ENCODE measurements at regions not wholly inside any gene's neighbourhood (a gene's known extent, or its start where the extent isn't known, plus 50 kb on each side); places are given as distances from the start of the nearest gene placed in this dataset.

DNA sequence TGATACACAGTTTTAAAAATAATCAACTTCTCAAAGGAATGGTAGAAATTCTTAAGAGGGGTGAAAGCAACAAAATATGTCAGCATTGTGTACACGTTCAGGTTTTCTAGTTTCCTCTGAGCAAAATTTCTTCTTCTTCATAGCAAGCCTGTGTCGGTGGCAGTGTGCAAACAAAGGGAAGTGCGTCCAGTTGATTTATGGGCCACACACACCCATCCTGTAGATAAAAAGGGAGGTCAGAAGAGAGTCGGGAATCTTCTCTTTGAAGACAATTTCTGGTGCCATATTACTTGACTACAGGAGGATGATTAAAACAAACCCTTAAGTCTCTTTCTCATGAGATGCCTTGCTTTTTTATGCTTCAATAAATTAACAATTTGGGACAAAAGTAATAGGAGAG is 484.1 kb upstream of the SALL1 start:
- intact Hi-C loops (cut with micrococcal nuclease) = no loop called here
- TF ChIP-seq EZH2 (IDR thresholded peaks at IDR 0.05; ENCODE audit: borderline replicate concordance, low read depth, low read length, severe bottlenecking) = no peak

DNA sequence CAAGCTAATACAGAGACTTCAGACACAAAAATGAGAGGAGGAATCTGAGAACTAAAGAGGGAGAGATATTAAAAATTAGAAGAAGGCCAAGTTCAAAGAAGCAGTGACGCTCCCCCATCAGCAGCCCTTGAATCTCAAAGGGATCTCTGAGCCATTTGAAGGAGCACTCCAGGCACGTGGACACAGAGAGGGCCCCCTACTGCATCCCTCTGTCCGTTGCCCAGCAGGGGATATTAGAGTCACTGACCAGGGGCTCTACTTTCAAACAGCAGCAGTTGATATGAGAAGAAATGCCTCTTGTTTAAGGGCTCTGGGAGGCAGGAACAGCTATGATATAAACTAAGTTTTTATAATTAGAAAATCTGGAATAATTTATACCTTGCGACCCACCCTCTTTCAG is 479.0 kb upstream of the SALL1 start:
- H3K79me2 ChIP-seq (ENCODE audit: control insufficient read depth, insufficient read depth, low read length) = no peaks in the 10 kb centered on the region
- no peaks in the 10 kb centered on the region for H3K4me1 ChIP-seq (ENCODE audit: control insufficient read depth, extremely low read depth, insufficient read depth, low read length)
- no peaks in the 10 kb centered on the region for H3K27me3 ChIP-seq (ENCODE audit: control insufficient read depth in 2 of 2, insufficient read depth in 2 of 2, low read length in 2 of 2)
- ChIA-PET CTCF (no interaction called here), POLR2A (no interaction called here)
- H3K9me3 ChIP-seq (replicated peaks; ENCODE audit: control insufficient read depth, insufficient read depth, low read length) = no peaks in the 10 kb centered on the region
- H3K9ac ChIP-seq (replicated peaks; ENCODE audit: extremely low read depth, insufficient read depth, low read length) = no peak overlapping the region
- dilution Hi-C loops (cut with MboI; ENCODE audit: extremely low pct_ligation_motif_present, low sequenced_read_pairs) (no loop called here), intact Hi-C loops (cut with micrococcal nuclease) (no loop called here)
- H3K27ac ChIP-seq (ENCODE audit: insufficient read depth, low read depth, low read length) = no peak overlapping the region
- H4K20me1 ChIP-seq (replicated peaks; ENCODE audit: control insufficient read depth, extremely low read depth, insufficient read depth, low read length) = no peaks in the 10 kb centered on the region
- H3K9me1 ChIP-seq (replicated peaks; ENCODE audit: control insufficient read depth, extremely low read depth, insufficient read depth, low read length) = no peaks in the 10 kb centered on the region
- no TSS peak for BruUV-seq (replicated peaks)
- no peak overlapping the region for H3K4me2 ChIP-seq (ENCODE audit: insufficient read depth, low read length)
- no peak overlapping the region for H2AFZ ChIP-seq (ENCODE audit: low read depth, low read length)
- no peak for DNase-seq (ENCODE audit: low read depth, low spot score)
- H3K4me3 ChIP-seq (replicated peaks in 1 of 3; ENCODE audit: insufficient read depth in 1 of 3, low read depth in 1 of 3, low read length in 3 of 3) = no peak overlapping the region
- FAIRE-seq = no peak
- TF ChIP-seq, protein P1, sequence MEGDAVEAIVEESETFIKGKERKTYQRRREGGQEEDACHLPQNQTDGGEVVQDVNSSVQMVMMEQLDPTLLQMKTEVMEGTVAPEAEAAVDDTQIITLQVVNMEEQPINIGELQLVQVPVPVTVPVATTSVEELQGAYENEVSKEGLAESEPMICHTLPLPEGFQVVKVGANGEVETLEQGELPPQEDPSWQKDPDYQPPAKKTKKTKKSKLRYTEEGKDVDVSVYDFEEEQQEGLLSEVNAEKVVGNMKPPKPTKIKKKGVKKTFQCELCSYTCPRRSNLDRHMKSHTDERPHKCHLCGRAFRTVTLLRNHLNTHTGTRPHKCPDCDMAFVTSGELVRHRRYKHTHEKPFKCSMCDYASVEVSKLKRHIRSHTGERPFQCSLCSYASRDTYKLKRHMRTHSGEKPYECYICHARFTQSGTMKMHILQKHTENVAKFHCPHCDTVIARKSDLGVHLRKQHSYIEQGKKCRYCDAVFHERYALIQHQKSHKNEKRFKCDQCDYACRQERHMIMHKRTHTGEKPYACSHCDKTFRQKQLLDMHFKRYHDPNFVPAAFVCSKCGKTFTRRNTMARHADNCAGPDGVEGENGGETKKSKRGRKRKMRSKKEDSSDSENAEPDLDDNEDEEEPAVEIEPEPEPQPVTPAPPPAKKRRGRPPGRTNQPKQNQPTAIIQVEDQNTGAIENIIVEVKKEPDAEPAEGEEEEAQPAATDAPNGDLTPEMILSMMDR (IDR thresholded peaks at IDR 0.05; ENCODE audit: extremely low read depth in 1 of 2, insufficient read depth in 1 of 2, low read depth in 1 of 2, low read length in 2 of 2) = no peak
- TF ChIP-seq GATA2 (IDR thresholded peaks at IDR 0.05; ENCODE audit: insufficient read depth, insufficient read length, low read depth, low read length) (no peak), POLR2AphosphoS5 (IDR thresholded peaks at IDR 0.05; ENCODE audit: insufficient read depth, low read depth, low read length) (no peak), EZH2 (IDR thresholded peaks at IDR 0.05; ENCODE audit: borderline replicate concordance, low read depth, low read length, severe bottlenecking) (no peak), POLR2A (IDR thresholded peaks at IDR 0.05; ENCODE audit: low read depth, low read length) (no peak), MYC (IDR thresholded peaks at IDR 0.05; ENCODE audit: low read depth, low read length) (no peak), JUN (IDR thresholded peaks at IDR 0.05; ENCODE audit: borderline replicate concordance, insufficient read depth, insufficient read length, low read depth) (no peak), FOS (IDR thresholded peaks at IDR 0.05; ENCODE audit: borderline replicate concordance, insufficient read depth, low read length) (no peak)
- TF ChIP-seq, protein P2, sequence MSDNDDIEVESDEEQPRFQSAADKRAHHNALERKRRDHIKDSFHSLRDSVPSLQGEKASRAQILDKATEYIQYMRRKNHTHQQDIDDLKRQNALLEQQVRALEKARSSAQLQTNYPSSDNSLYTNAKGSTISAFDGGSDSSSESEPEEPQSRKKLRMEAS (IDR thresholded peaks at IDR 0.05; ENCODE audit: insufficient read depth, insufficient read length) = no peak
- H3K36me3 ChIP-seq (ENCODE audit: control insufficient read depth in 2 of 2, extremely low read depth in 1 of 2, insufficient read depth in 2 of 2, low read length in 2 of 2) = no peaks in the 10 kb centered on the region

More for the DNA sequence above, 484.1 kb upstream of the SALL1 start:
- Histone ChIP-seq H2AFZ (ENCODE audit: low read depth, low read length) (no peak overlapping the region), H3K9ac (replicated peaks; ENCODE audit: extremely low read depth, insufficient read depth, low read length) (no peak overlapping the region), H3K27ac (ENCODE audit: insufficient read depth, low read depth, low read length) (no peak overlapping the region), H3K4me2 (ENCODE audit: insufficient read depth, low read length) (no peak overlapping the region), H4K20me1 (replicated peaks; ENCODE audit: control insufficient read depth, extremely low read depth, insufficient read depth, low read length) (no peaks in the 10 kb centered on the region), H3K9me3 (replicated peaks; ENCODE audit: control insufficient read depth, insufficient read depth, low read length) (no peaks in the 10 kb centered on the region), H3K36me3 (ENCODE audit: control insufficient read depth in 2 of 2, extremely low read depth in 1 of 2, insufficient read depth in 2 of 2, low read length in 2 of 2) (no peaks in the 10 kb centered on the region), H3K9me1 (replicated peaks; ENCODE audit: control insufficient read depth, extremely low read depth, insufficient read depth, low read length) (no peaks in the 10 kb centered on the region), H3K27me3 (ENCODE audit: control insufficient read depth in 2 of 2, insufficient read depth in 2 of 2, low read length in 2 of 2) (no peaks in the 10 kb centered on the region), H3K4me1 (ENCODE audit: control insufficient read depth, extremely low read depth, insufficient read depth, low read length) (no peaks in the 10 kb centered on the region), H3K4me3 (replicated peaks in 1 of 3; ENCODE audit: insufficient read depth in 1 of 3, low read depth in 1 of 3, low read length in 3 of 3) (no peak overlapping the region), H3K79me2 (ENCODE audit: control insufficient read depth, insufficient read depth, low read length) (no peaks in the 10 kb centered on the region)
- FAIRE-seq (no peak), DNase-seq (ENCODE audit: low read depth, low spot score) (no peak)
- ChIA-PET POLR2A (no interaction called here), CTCF (no interaction called here)
- dilution Hi-C loops (cut with MboI; ENCODE audit: extremely low pct_ligation_motif_present, low sequenced_read_pairs) = no loop called here
- no TSS peak for BruUV-seq (replicated peaks)

Measured in endothelial cell of umbilical vein (primary cell).